GM23338 (cell line): ENCODE measurements at regions not wholly inside any gene's neighbourhood (a gene's known extent, or its start where the extent isn't known, plus 50 kb on each side); places are given as distances from the start of the nearest gene placed in this dataset.

Experiments used
- CREB1 ChIP-seq: fragments of 250-450 bp; sonication (Bioruptor Pico); IDR thresholded peaks from 2 replicates; pipeline ENCODE4 v1.5.0; 2020; ENCODE audit warnings: low read depth, mild to moderate bottlenecking, moderate library complexity
- CTCF ChIP-seq, 2 experiments: fragments of 200-600 bp in 1 of 2; sonication (generic) in 1 of 2; conservative IDR thresholded peaks; 2 replicates each; pipeline versions ENCODE4 v1.5.1 to v1.6.1; 2016 to 2017; ENCODE audit warnings: antibody characterized with exemption in 2 of 2, low read depth in 2 of 2, mild to moderate bottlenecking in 2 of 2, moderate library complexity in 1 of 2
- EZH2 ChIP-seq: fragments of 200-600 bp; sonication (generic); IDR thresholded peaks from one replicate; pipeline ENCODE4 v1.8.0; 2017; ENCODE audit warnings: antibody characterized with exemption, mild to moderate bottlenecking, low read depth; ENCODE audit not compliant: unreplicated experiment
- EZH2phosphoT487 ChIP-seq: fragments of 200-600 bp; sonication (generic); IDR thresholded peaks from one replicate; pipeline ENCODE4 v1.8.1; 2018; ENCODE audit warnings: antibody characterized with exemption; ENCODE audit not compliant: unreplicated experiment
- JUNB ChIP-seq: IDR thresholded peaks from one replicate; pipeline ENCODE4 v1.6.1; 2016; ENCODE audit warnings: antibody characterized with exemption; ENCODE audit not compliant: unreplicated experiment
- POLR2AphosphoS5 ChIP-seq: IDR thresholded peaks from 2 replicates; pipeline ENCODE4 v1.6.1; 2016; ENCODE audit warnings: antibody characterized with exemption, low read depth
- REST ChIP-seq: IDR thresholded peaks from one replicate; pipeline ENCODE4 v1.6.1; 2018; ENCODE audit warnings: antibody characterized with exemption; ENCODE audit not compliant: unreplicated experiment
- STAT1 ChIP-seq: IDR thresholded peaks from one replicate; pipeline ENCODE4 v1.6.1; 2016; ENCODE audit warnings: antibody characterized with exemption; ENCODE audit not compliant: unreplicated experiment
- ZNF114 ChIP-seq: fragments of 250-450 bp; sonication (Bioruptor Pico); IDR thresholded peaks from 2 replicates; pipeline ENCODE4 v1.5.0; 2020; ENCODE audit warnings: mild to moderate bottlenecking, moderate library complexity
- ZNF331 ChIP-seq: fragments of 250-450 bp; sonication (Bioruptor Pico); IDR thresholded peaks from 2 replicates; pipeline ENCODE4 v1.5.0; 2020; ENCODE audit warnings: low read depth, mild to moderate bottlenecking, moderate library complexity
- TF ChIP-seq, protein P1 (sequence below): IDR thresholded peaks from 2 replicates; pipeline ENCODE4 v1.6.1; 2016; ENCODE audit warnings: antibody characterized with exemption

GRCh38 chr12:16920451-16920850 is 314.5 kb upstream of the LMO3 start:
- TF ChIP-seq REST (no peak), EZH2 (no peak), POLR2AphosphoS5 (no peak), CTCF (conservative IDR thresholded peaks at IDR 0.05; ENCODE audit: low read depth in 2 of 2) (no peak), EZH2phosphoT487 (no peak), ZNF331 (CRISPR knock-in tag) (no peak), ZNF114 (CRISPR knock-in tag) (no peak), CREB1 (no peak), JUNB (no peak), STAT1 (no peak)
- TF ChIP-seq, protein P1, sequence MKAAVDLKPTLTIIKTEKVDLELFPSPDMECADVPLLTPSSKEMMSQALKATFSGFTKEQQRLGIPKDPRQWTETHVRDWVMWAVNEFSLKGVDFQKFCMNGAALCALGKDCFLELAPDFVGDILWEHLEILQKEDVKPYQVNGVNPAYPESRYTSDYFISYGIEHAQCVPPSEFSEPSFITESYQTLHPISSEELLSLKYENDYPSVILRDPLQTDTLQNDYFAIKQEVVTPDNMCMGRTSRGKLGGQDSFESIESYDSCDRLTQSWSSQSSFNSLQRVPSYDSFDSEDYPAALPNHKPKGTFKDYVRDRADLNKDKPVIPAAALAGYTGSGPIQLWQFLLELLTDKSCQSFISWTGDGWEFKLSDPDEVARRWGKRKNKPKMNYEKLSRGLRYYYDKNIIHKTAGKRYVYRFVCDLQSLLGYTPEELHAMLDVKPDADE: no peak
